NCI-H345 treated with DMSO at 0.1 percent for 48 hours (cell line): ENCODE measurements at regions not wholly inside any gene's neighbourhood (a gene's known extent, or its start where the extent isn't known, plus 50 kb on each side); places are given as distances from the start of the nearest gene placed in this dataset.

Experiments used
- DNase-seq: peaks from one replicate; lab custom pipeline; 2025; ENCODE audit not compliant: unreplicated experiment; lab: John Stamatoyannopoulos, UW

GRCh38 chr2:134770702-134771101, 51.9 kb upstream of the TMEM163 start:
- DNase-seq = no peak

- DNase-seq = no peak
These were observed 52.6 kb upstream of the TMEM163 start for GRCh38 chr2:134771313-134771801.

GRCh38 chr2:134772493-134773169, 53.8 kb upstream of the TMEM163 start:
- DNase-seq = no peak

GRCh38 chr2:134773335-134773734, 54.5 kb upstream of the TMEM163 start:
- DNase-seq = no peak

GRCh38 chr2:134773759-134774742, 55.3 kb upstream of the TMEM163 start:
- no peak for DNase-seq

- DNase-seq = peak; percentile 86
These were observed 56.2 kb upstream of the TMEM163 start for GRCh38 chr2:134774786-134775641.

GRCh38 chr2:134776836-134777235, 58.0 kb upstream of the TMEM163 start:
- DNase-seq = no peak

GRCh38 chr2:134777593-134777992, 58.8 kb upstream of the TMEM163 start:
- DNase-seq = no peak

GRCh38 chr2:134778372-134778771, 59.6 kb upstream of the TMEM163 start:
- no peak for DNase-seq

- no peak for DNase-seq
These were observed 57.4 kb upstream of the ACMSD start for GRCh38 chr2:134780972-134781371.

GRCh38 chr2:134782107-134782506, 56.3 kb upstream of the ACMSD start:
- DNase-seq = no peak

GRCh38 chr2:134782792-134783191, 55.6 kb upstream of the ACMSD start:
- peak; percentile 45 for DNase-seq

- no peak for DNase-seq
These were observed 54.5 kb upstream of the ACMSD start for GRCh38 chr2:134783912-134784311.

GRCh38 chr2:134785659-134786430, 52.6 kb upstream of the ACMSD start:
- no peak for DNase-seq

GRCh38 chr2:134788417-134788816, 50.0 kb upstream of the ACMSD start:
- no peak for DNase-seq
